ENCODE measurements at regions not wholly inside any gene's neighbourhood (a gene's known extent, or its start where the extent isn't known, plus 50 kb on each side); places are given as distances from the start of the nearest gene placed in this dataset.

- Mint-ChIP-seq H3K4me3 (ENCODE audit: low read depth) (no peak overlapping the region), H3K27ac (no peak overlapping the region), H3K4me1 (ENCODE audit: low read depth) (no peaks in the 10 kb centered on the region), H3K36me3 (ENCODE audit: low read depth) (no peaks in the 10 kb centered on the region), H3K27me3 (ENCODE audit: low read depth) (peaks cover 5% of the 10 kb centered on the region), H3K9me3 (no peaks in the 10 kb centered on the region)
- no peak for DNase-seq (ENCODE audit: low spot score)
- intact Hi-C loops (cut with micrococcal nuclease) = no loop called here
Observed at GRCh38 chr2:238582159-238582558, 155.4 kb downstream of the ASB1 start.

- no peaks in the 10 kb centered on the region for H3K36me3 Mint-ChIP-seq (ENCODE audit: low read depth)
- H3K27me3 Mint-ChIP-seq (ENCODE audit: low read depth) = peaks cover 5% of the 10 kb centered on the region
- H3K9me3 Mint-ChIP-seq = no peaks in the 10 kb centered on the region
- no peak overlapping the region for H3K27ac Mint-ChIP-seq
- no peak for DNase-seq (ENCODE audit: low spot score)
- no peaks in the 10 kb centered on the region for H3K4me1 Mint-ChIP-seq (ENCODE audit: low read depth)
- intact Hi-C loops (cut with micrococcal nuclease) = no loop called here
- H3K4me3 Mint-ChIP-seq (ENCODE audit: low read depth) = no peak overlapping the region
Observed at GRCh38 chr2:238584617-238585016, 157.9 kb downstream of the ASB1 start.

- no peak overlapping the region for H3K27ac Mint-ChIP-seq
- no peaks in the 10 kb centered on the region for H3K36me3 Mint-ChIP-seq (ENCODE audit: low read depth)
- H3K4me1 Mint-ChIP-seq (ENCODE audit: low read depth) = no peaks in the 10 kb centered on the region
- peaks cover 5% of the 10 kb centered on the region for H3K27me3 Mint-ChIP-seq (ENCODE audit: low read depth)
- H3K4me3 Mint-ChIP-seq (ENCODE audit: low read depth) = no peak overlapping the region
- H3K9me3 Mint-ChIP-seq = no peaks in the 10 kb centered on the region
- DNase-seq (ENCODE audit: low spot score) = no peak
- intact Hi-C loops (cut with micrococcal nuclease) = no loop called here
Observed at GRCh38 chr2:238585836-238586821, 159.4 kb downstream of the ASB1 start.

GRCh38 chr2:238586931-238587775 lies 160.4 kb downstream of the ASB1 start:
- H3K36me3 Mint-ChIP-seq (ENCODE audit: low read depth) = no peaks in the 10 kb centered on the region
- no peaks in the 10 kb centered on the region for H3K9me3 Mint-ChIP-seq
- no peak for DNase-seq (ENCODE audit: low spot score)
- H3K4me3 Mint-ChIP-seq (ENCODE audit: low read depth) = no peak overlapping the region
- H3K27me3 Mint-ChIP-seq (ENCODE audit: low read depth) = peaks cover 5% of the 10 kb centered on the region
- intact Hi-C loops (cut with micrococcal nuclease) = no loop called here
- no peaks in the 10 kb centered on the region for H3K4me1 Mint-ChIP-seq (ENCODE audit: low read depth)
- H3K27ac Mint-ChIP-seq = no peak overlapping the region

GRCh38 chr2:238587776-238588660 lies 161.3 kb downstream of the ASB1 start:
- Mint-ChIP-seq H3K9me3 (no peaks in the 10 kb centered on the region), H3K27ac (no peak overlapping the region), H3K36me3 (ENCODE audit: low read depth) (no peaks in the 10 kb centered on the region), H3K27me3 (ENCODE audit: low read depth) (peaks cover 5% of the 10 kb centered on the region), H3K4me1 (ENCODE audit: low read depth) (no peaks in the 10 kb centered on the region), H3K4me3 (ENCODE audit: low read depth) (no peak overlapping the region)
- intact Hi-C loops (cut with micrococcal nuclease) = no loop called here
- DNase-seq (ENCODE audit: low spot score) = no peak

- H3K27me3 Mint-ChIP-seq (ENCODE audit: low read depth) = no peaks in the 10 kb centered on the region
- no peaks in the 10 kb centered on the region for H3K4me1 Mint-ChIP-seq (ENCODE audit: low read depth)
- intact Hi-C loops (cut with micrococcal nuclease) = no loop called here
- no peaks in the 10 kb centered on the region for H3K9me3 Mint-ChIP-seq
- no peak overlapping the region for H3K27ac Mint-ChIP-seq
- H3K36me3 Mint-ChIP-seq (ENCODE audit: low read depth) = no peaks in the 10 kb centered on the region
- DNase-seq (ENCODE audit: low spot score) = no peak
- no peak overlapping the region for H3K4me3 Mint-ChIP-seq (ENCODE audit: low read depth)
Observed at GRCh38 chr2:238589591-238590460, 163.1 kb downstream of the ASB1 start.

GRCh38 chr2:238591732-238592131 lies 165.0 kb downstream of the ASB1 start:
- DNase-seq (ENCODE audit: low spot score) = no peak
- H3K36me3 Mint-ChIP-seq (ENCODE audit: low read depth) = no peaks in the 10 kb centered on the region
- H3K27me3 Mint-ChIP-seq (ENCODE audit: low read depth) = no peaks in the 10 kb centered on the region
- H3K27ac Mint-ChIP-seq = no peak overlapping the region
- intact Hi-C loops (cut with micrococcal nuclease) = no loop called here
- H3K4me1 Mint-ChIP-seq (ENCODE audit: low read depth) = no peaks in the 10 kb centered on the region
- H3K9me3 Mint-ChIP-seq = no peaks in the 10 kb centered on the region
- no peak overlapping the region for H3K4me3 Mint-ChIP-seq (ENCODE audit: low read depth)

- Mint-ChIP-seq H3K4me1 (ENCODE audit: low read depth) (no peaks in the 10 kb centered on the region), H3K27ac (no peak overlapping the region), H3K27me3 (ENCODE audit: low read depth) (no peaks in the 10 kb centered on the region), H3K4me3 (ENCODE audit: low read depth) (no peak overlapping the region), H3K36me3 (ENCODE audit: low read depth) (no peaks in the 10 kb centered on the region), H3K9me3 (no peaks in the 10 kb centered on the region)
- DNase-seq (ENCODE audit: low spot score) = no peak
- intact Hi-C loops (cut with micrococcal nuclease) = no loop called here
Observed at GRCh38 chr2:238593236-238593635, 166.5 kb downstream of the ASB1 start.

GRCh38 chr2:238593678-238594077 lies 167.0 kb downstream of the ASB1 start:
- Mint-ChIP-seq H3K4me3 (ENCODE audit: low read depth) (no peak overlapping the region), H3K36me3 (ENCODE audit: low read depth) (no peaks in the 10 kb centered on the region), H3K27me3 (ENCODE audit: low read depth) (no peaks in the 10 kb centered on the region), H3K27ac (no peak overlapping the region), H3K4me1 (ENCODE audit: low read depth) (no peaks in the 10 kb centered on the region), H3K9me3 (no peaks in the 10 kb centered on the region)
- DNase-seq (ENCODE audit: low spot score) = no peak
- intact Hi-C loops (cut with micrococcal nuclease) = no loop called here

GRCh38 chr2:238594796-238595749 lies 168.3 kb downstream of the ASB1 start:
- no peak overlapping the region for H3K4me3 Mint-ChIP-seq (ENCODE audit: low read depth)
- H3K27me3 Mint-ChIP-seq (ENCODE audit: low read depth) = no peaks in the 10 kb centered on the region
- H3K9me3 Mint-ChIP-seq = no peaks in the 10 kb centered on the region
- no peaks in the 10 kb centered on the region for H3K4me1 Mint-ChIP-seq (ENCODE audit: low read depth)
- no peaks in the 10 kb centered on the region for H3K36me3 Mint-ChIP-seq (ENCODE audit: low read depth)
- H3K27ac Mint-ChIP-seq = no peak overlapping the region
- intact Hi-C loops (cut with micrococcal nuclease) = no loop called here
- DNase-seq (ENCODE audit: low spot score) = no peak

Data from activated T-helper 2 cell treated with anti-CD3 and anti-CD28 coated beads, Interferon-gamma antibody, Interleukin-2, Interleukin-4, amounts not matched to agents 10 μg/mL and 5 μg/mL and 100 μg/mL, durations not matched to agents 14 hours and 24 hours and 36 hours (primary cell).